IPS DF 4.7 (cell line): ENCODE measurements at regions not wholly inside any gene's neighbourhood (a gene's known extent, or its start where the extent isn't known, plus 50 kb on each side); places are given as distances from the start of the nearest gene placed in this dataset.

ENCODE experiments used
- DNase-seq: peaks from one replicate; pipeline ENCODE4 v3.0.0-alpha.2; 2013; ENCODE audit warnings: low spot score; ENCODE audit errors: extremely low read depth

- DNase-seq, result no peak
These were observed 453.7 kb upstream of the HTR2A start for GRCh38 chr13:47350334-47351124.

- DNase-seq, result no peak
These were observed 452.4 kb upstream of the HTR2A start for GRCh38 chr13:47349211-47349610.

- no peak for DNase-seq
These were observed 441.1 kb upstream of the HTR2A start for GRCh38 chr13:47337781-47338507.

- DNase-seq, result no peak
These were observed 437.3 kb upstream of the HTR2A start for GRCh38 chr13:47334173-47334572.

GRCh38 chr13:47332149-47332548 lies 435.3 kb upstream of the HTR2A start:
- DNase-seq, result no peak

GRCh38 chr13:47330031-47330430 lies 433.2 kb upstream of the HTR2A start:
- no peak for DNase-seq

GRCh38 chr13:47327861-47328260 lies 431.0 kb upstream of the HTR2A start:
- DNase-seq, result no peak

- no peak for DNase-seq
These were observed 429.2 kb upstream of the HTR2A start for GRCh38 chr13:47326061-47326460.

GRCh38 chr13:47317356-47317755 lies 420.5 kb upstream of the HTR2A start:
- DNase-seq, result no peak

- no peak for DNase-seq
These were observed 413.5 kb upstream of the HTR2A start for GRCh38 chr13:47310401-47310800.

GRCh38 chr13:47306991-47307390 lies 410.1 kb upstream of the HTR2A start:
- DNase-seq, result no peak

GRCh38 chr13:47303626-47304025 lies 406.8 kb upstream of the HTR2A start:
- DNase-seq, result no peak

- no peak for DNase-seq
These were observed 402.5 kb upstream of the HTR2A start for GRCh38 chr13:47299304-47299703.

- DNase-seq, result no peak
These were observed 401.7 kb upstream of the HTR2A start for GRCh38 chr13:47298506-47298905.

GRCh38 chr13:47294691-47295090 lies 397.8 kb upstream of the HTR2A start:
- no peak for DNase-seq

GRCh38 chr13:47291107-47291656 lies 394.3 kb upstream of the HTR2A start:
- no peak for DNase-seq

GRCh38 chr13:47289567-47289966 lies 392.7 kb upstream of the HTR2A start:
- no peak for DNase-seq

- DNase-seq, result no peak
These were observed 391.7 kb upstream of the HTR2A start for GRCh38 chr13:47288546-47288945.

GRCh38 chr13:47287291-47287751 lies 390.5 kb upstream of the HTR2A start:
- no peak for DNase-seq

- DNase-seq, result no peak
These were observed 385.1 kb upstream of the HTR2A start for GRCh38 chr13:47281991-47282390.

- no peak for DNase-seq
These were observed 383.1 kb upstream of the HTR2A start for GRCh38 chr13:47279920-47280319.

- DNase-seq, result no peak
These were observed 380.9 kb upstream of the HTR2A start for GRCh38 chr13:47277774-47278173.
